PC-3 (cell line): ENCODE measurements at regions not wholly inside any gene's neighbourhood (a gene's known extent, or its start where the extent isn't known, plus 50 kb on each side); places are given as distances from the start of the nearest gene placed in this dataset.
A peak's percentile ranks its signal among the peaks of the same experiment; 100 is the strongest.

ENCODE experiments used
- ATAC-seq: fragments of 200-7000 bp; cut with Tn5 transposase; 2 replicates; pipeline ENCODE4 v1.9.1; 2020; ENCODE audit warnings: mild to moderate bottlenecking, moderate library complexity
- BruUV-seq: library from RNA; stranded (reverse); fragments of 400-500 nt; replicated peaks from 2 replicates; lab custom pipeline; 2021; lab: Mats Ljungman, UMichigan
- CTCF ChIA-PET: fragments of 300-600 bp; sonication (Branson Sonifier 250); formaldehyde crosslinking; loops from one replicate; lab custom pipeline; 2022; ENCODE audit warnings: antibody characterized with exemption; lab: Charles Lee
- POLR2A ChIA-PET: fragments of 300-600 bp; sonication (Branson Sonifier 250); formaldehyde crosslinking; loops from one replicate; lab custom pipeline; 2022; ENCODE audit warnings: antibody characterized with exemption; ENCODE audit not compliant: unreplicated experiment; lab: Charles Lee
- DNase-seq: peaks from one replicate; pipeline ENCODE4 v3.0.0-alpha.2; 2015
- H2AFZ ChIP-seq: fragments of 300-600 bp; sonication (generic); 2 replicates; pipeline ENCODE4 v1.6.0; 2016; ENCODE audit warnings: antibody characterized with exemption, low read length
- H3F3A ChIP-seq: fragments of 300-600 bp; sonication (generic); one replicate; pipeline ENCODE4 v1.6.0; 2017; ENCODE audit warnings: antibody characterized with exemption, low read length, control low read depth, mild to moderate bottlenecking; ENCODE audit not compliant: unreplicated experiment
- H3K27ac ChIP-seq: fragments of 300-600 bp; sonication (generic); 2 replicates; pipeline ENCODE4 v1.5.1; 2016; ENCODE audit warnings: mild to moderate bottlenecking, low read length
- H3K27me3 ChIP-seq: fragments of 300-600 bp; sonication (generic); 2 replicates; pipeline ENCODE4 v1.6.1; 2016; ENCODE audit warnings: low read length, mixed read lengths
- H3K36me3 ChIP-seq: fragments of 300-600 bp; sonication (generic); 2 replicates; pipeline ENCODE4 v1.6.1; 2016; ENCODE audit warnings: low read depth, mixed run types, low read length, mixed read lengths
- H3K4me1 ChIP-seq: fragments of 300-600 bp; sonication (generic); 2 replicates; pipeline ENCODE4 v1.5.1; 2016; ENCODE audit warnings: low read length; ENCODE audit not compliant: insufficient read depth
- H3K4me2 ChIP-seq: fragments of 300-600 bp; sonication (generic); 2 replicates; pipeline ENCODE4 v1.6.0; 2016; ENCODE audit warnings: low read length
- H3K4me3 ChIP-seq: fragments of 300-600 bp; sonication (generic); 2 replicates; pipeline ENCODE4 v1.5.1; 2016; ENCODE audit warnings: mild to moderate bottlenecking, low read length, mixed read lengths
- H3K79me2 ChIP-seq: fragments of 300-600 bp; sonication (generic); 2 replicates; pipeline ENCODE4 v1.6.1; 2017; ENCODE audit warnings: low read length, mixed read lengths
- H3K9ac ChIP-seq: fragments of 300-600 bp; sonication (generic); 2 replicates; pipeline ENCODE4 v1.6.0; 2016; ENCODE audit warnings: mild to moderate bottlenecking, low read length
- H3K9me2 ChIP-seq: fragments of 300-600 bp; sonication (generic); replicated peaks from 2 replicates; pipeline ENCODE4 v1.6.1; 2016; ENCODE audit warnings: mixed run types, low read length, mixed read lengths
- H3K9me3 ChIP-seq: fragments of 300-600 bp; sonication (generic); 2 replicates; pipeline ENCODE4 v1.6.1; 2016; ENCODE audit warnings: low read length, mixed read lengths
- H4K20me1 ChIP-seq: fragments of 300-600 bp; sonication (generic); 2 replicates; pipeline ENCODE4 v1.6.1; 2016; ENCODE audit warnings: low read length, mixed read lengths
- EZH2 ChIP-seq: fragments of 300-600 bp; sonication (generic); IDR thresholded peaks from one replicate; pipeline ENCODE4 v1.6.1; 2017; ENCODE audit warnings: antibody characterized with exemption, mild to moderate bottlenecking, low read length; ENCODE audit not compliant: unreplicated experiment
- EZH2phosphoT487 ChIP-seq: fragments of 300-600 bp; sonication (generic); IDR thresholded peaks from 2 replicates; pipeline ENCODE4 v1.6.1; 2018; ENCODE audit warnings: mild to moderate bottlenecking, antibody characterized with exemption, low read length, borderline replicate concordance
- intact Hi-C: fragments of 100-400 bp; cut with micrococcal nuclease; formaldehyde crosslinking; loops from 2 replicates; pipeline ENCODE4 v1.9.0; 2023
- TF ChIP-seq, protein P1 (sequence below): fragments of 300-600 bp; sonication (generic); conservative IDR thresholded peaks from 2 replicates; pipeline ENCODE4 v1.5.1; 2017; ENCODE audit warnings: antibody characterized with exemption, low read depth, mild to moderate bottlenecking, low read length

DNA sequence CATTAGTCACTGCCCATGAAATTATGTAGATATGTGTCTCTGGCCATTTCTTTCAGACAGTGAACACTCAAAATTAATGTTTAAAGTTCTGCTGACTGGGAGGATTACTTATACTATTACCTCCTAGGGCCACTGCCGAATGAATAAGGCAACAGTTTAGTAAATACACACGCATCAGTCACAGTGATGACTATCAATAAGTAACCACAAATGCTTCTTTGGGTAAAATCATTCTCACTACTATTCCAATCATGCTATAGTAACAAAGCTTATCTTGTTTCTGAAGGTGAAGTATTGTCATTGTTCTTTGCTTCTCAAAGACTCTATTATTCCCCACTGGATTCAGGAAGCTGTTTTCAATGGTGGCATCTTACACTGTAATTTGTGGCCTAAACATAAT lies 478.8 kb downstream of the EPHA3 start:
- peak; percentile 70 for DNase-seq
- H3K9ac ChIP-seq: no peak overlapping the region

DNA sequence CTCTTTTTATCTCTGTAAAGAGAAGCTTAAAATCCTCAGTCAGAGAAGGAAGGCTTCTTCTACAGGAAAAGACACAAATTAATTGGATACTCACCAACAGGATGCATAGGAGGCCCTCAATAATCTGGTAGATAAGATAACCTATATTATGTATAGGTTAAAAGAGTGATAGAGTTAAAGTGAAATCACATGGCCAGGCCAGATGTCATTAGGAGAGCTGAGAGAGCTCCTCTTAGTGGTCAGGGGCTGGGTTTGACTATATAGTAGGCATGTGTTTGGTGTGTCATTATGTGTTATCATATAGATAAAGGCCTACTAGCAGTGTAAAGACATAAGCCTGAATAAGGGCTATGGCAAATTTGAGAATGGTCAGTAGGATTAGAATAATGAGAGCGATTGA lies 479.3 kb downstream of the EPHA3 start:
- no peaks in the 10 kb centered on the region for H4K20me1 ChIP-seq
- CTCF ChIA-PET: no interaction called here
- ATAC-seq (no peak; the same call in 1 of the 2 replicates), DNase-seq (no peak)
- BruUV-seq: no TSS peak
- no peak overlapping the region for H3K9ac ChIP-seq
- no peak overlapping the region for H3K4me3 ChIP-seq
- no peaks in the 10 kb centered on the region for H3K27me3 ChIP-seq
- no peaks in the 10 kb centered on the region for H3K79me2 ChIP-seq
- H3K27ac ChIP-seq: peak overlapping the region; percentile 57
- H2AFZ ChIP-seq: no peak overlapping the region
- H3K4me2 ChIP-seq: 0 out of 2 replicates have a peak overlapping the region, but pooled peaks have one; percentile 1
- POLR2A ChIA-PET: no interaction called here
- H3K4me1 ChIP-seq: peaks cover 31% of the 10 kb centered on the region
- H3F3A ChIP-seq: no peaks in the 10 kb centered on the region
- TF ChIP-seq EZH2phosphoT487 (no peak), EZH2 (no peak)
- TF ChIP-seq, protein P1, sequence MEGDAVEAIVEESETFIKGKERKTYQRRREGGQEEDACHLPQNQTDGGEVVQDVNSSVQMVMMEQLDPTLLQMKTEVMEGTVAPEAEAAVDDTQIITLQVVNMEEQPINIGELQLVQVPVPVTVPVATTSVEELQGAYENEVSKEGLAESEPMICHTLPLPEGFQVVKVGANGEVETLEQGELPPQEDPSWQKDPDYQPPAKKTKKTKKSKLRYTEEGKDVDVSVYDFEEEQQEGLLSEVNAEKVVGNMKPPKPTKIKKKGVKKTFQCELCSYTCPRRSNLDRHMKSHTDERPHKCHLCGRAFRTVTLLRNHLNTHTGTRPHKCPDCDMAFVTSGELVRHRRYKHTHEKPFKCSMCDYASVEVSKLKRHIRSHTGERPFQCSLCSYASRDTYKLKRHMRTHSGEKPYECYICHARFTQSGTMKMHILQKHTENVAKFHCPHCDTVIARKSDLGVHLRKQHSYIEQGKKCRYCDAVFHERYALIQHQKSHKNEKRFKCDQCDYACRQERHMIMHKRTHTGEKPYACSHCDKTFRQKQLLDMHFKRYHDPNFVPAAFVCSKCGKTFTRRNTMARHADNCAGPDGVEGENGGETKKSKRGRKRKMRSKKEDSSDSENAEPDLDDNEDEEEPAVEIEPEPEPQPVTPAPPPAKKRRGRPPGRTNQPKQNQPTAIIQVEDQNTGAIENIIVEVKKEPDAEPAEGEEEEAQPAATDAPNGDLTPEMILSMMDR: 0 out of 2 replicates have a peak, but pooled peaks have one; percentile 22
- H3K36me3 ChIP-seq: no peaks in the 10 kb centered on the region
- H3K9me3 ChIP-seq: no peaks in the 10 kb centered on the region
- H3K9me2 ChIP-seq: no peaks in the 10 kb centered on the region
- intact Hi-C loops: no loop called here

More for the DNA sequence above, 478.8 kb downstream of the EPHA3 start:
- ChIA-PET POLR2A (no interaction called here), CTCF (no interaction called here)
- ATAC-seq: peak; percentile 60; the same call in 1 of the 2 replicates
- Histone ChIP-seq H3F3A (no peaks in the 10 kb centered on the region), H3K9me2 (no peaks in the 10 kb centered on the region), H2AFZ (no peak overlapping the region), H3K79me2 (no peaks in the 10 kb centered on the region), H3K4me1 (peaks cover 31% of the 10 kb centered on the region), H4K20me1 (no peaks in the 10 kb centered on the region), H3K9me3 (no peaks in the 10 kb centered on the region), H3K27me3 (no peaks in the 10 kb centered on the region), H3K4me2 (peak overlapping the region; percentile 1; the same call in 1 of the 2 replicates), H3K4me3 (no peak overlapping the region), H3K27ac (peak overlapping the region; percentile 58), H3K36me3 (no peaks in the 10 kb centered on the region)
- no TSS peak for BruUV-seq
- TF ChIP-seq EZH2phosphoT487: no peak
- TF ChIP-seq, protein P1: no peak
- no peak for TF ChIP-seq EZH2
- intact Hi-C loops: no loop called here

DNA sequence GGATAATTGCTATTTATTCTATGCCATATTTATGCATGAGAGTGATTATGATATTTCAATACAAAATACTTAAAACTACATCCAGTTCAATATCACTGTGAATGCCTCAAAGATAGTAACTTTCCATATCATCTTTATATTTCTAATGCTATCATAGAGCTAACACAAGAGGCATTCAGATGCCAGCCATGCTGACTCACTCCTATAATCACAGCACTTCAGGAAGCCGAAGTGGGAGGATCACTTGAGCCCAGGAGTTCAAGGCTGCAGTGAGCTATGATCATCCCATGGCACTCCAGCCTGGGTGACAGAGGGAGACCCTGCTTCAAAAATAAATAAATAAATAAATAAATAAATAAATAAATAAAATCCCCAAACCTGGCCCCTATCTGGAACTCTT lies 498.7 kb downstream of the EPHA3 start:
- H2AFZ ChIP-seq: no peak overlapping the region
- POLR2A ChIA-PET: no interaction called here
- no peak overlapping the region for H3K4me2 ChIP-seq
- H3K27me3 ChIP-seq: peaks cover 11% of the 10 kb centered on the region; the same call in 1 of the 2 replicates
- intact Hi-C loops: no loop called here
- H3K9ac ChIP-seq: no peak overlapping the region
- no peaks in the 10 kb centered on the region for H4K20me1 ChIP-seq
- TF ChIP-seq EZH2phosphoT487 (no peak), EZH2 (no peak)
- TF ChIP-seq, protein P1: no peak
- ATAC-seq (no peak; the same call in 1 of the 2 replicates), DNase-seq (peak; percentile 39)
- H3K36me3 ChIP-seq: no peaks in the 10 kb centered on the region
- no peaks in the 10 kb centered on the region for H3F3A ChIP-seq
- no peak overlapping the region for H3K4me3 ChIP-seq
- H3K79me2 ChIP-seq: no peaks in the 10 kb centered on the region
- no TSS peak for BruUV-seq
- no peak overlapping the region for H3K27ac ChIP-seq
- no peaks in the 10 kb centered on the region for H3K9me2 ChIP-seq
- H3K4me1 ChIP-seq: 0 out of 2 replicates have a peak, but pooled peaks cover 3% of the 10 kb centered on the region
- CTCF ChIA-PET: no interaction called here
- no peaks in the 10 kb centered on the region for H3K9me3 ChIP-seq
